Fibroblast of lung (primary cell): ENCODE measurements at regions not wholly inside any gene's neighbourhood (a gene's known extent, or its start where the extent isn't known, plus 50 kb on each side); places are given as distances from the start of the nearest gene placed in this dataset.

Experiments used
- DNase-seq, 2 donors: peaks; one replicate each; pipeline versions ENCODE4 v3.0.0 to v3.0.0-alpha.2; 2010; ENCODE audit warnings: low read depth in 2 of 2
- H2AFZ ChIP-seq: 2 replicates; pipeline ENCODE4 v1.5.1; 2012; ENCODE audit warnings: low read length, control low read depth, inconsistent platforms
- H3K27ac ChIP-seq: 2 replicates; pipeline ENCODE4 v1.5.1; 2011; ENCODE audit warnings: low read length, control low read depth; ENCODE audit not compliant: insufficient read depth
- H3K27me3 ChIP-seq: 2 replicates; pipeline ENCODE4 v1.5.1; 2011; ENCODE audit warnings: mild to moderate bottlenecking, low read length; ENCODE audit not compliant: control insufficient read depth, insufficient read depth
- H3K36me3 ChIP-seq: 2 replicates; pipeline ENCODE4 v1.5.1; 2011; ENCODE audit warnings: low read length; ENCODE audit not compliant: control insufficient read depth, insufficient read depth
- H3K4me1 ChIP-seq: 2 replicates; pipeline ENCODE4 v1.5.1; 2011; ENCODE audit warnings: low read length; ENCODE audit not compliant: control insufficient read depth, insufficient read depth; ENCODE audit errors: extremely low read depth
- H3K4me2 ChIP-seq: 2 replicates; pipeline ENCODE4 v1.5.1; 2011; ENCODE audit warnings: low read length, control low read depth; ENCODE audit not compliant: insufficient read depth; ENCODE audit errors: extremely low read depth
- H3K4me3 ChIP-seq, 4 experiments: fragments of 200-600 bp in 1 of 4; sonication (generic) in 1 of 4; replicated peaks in 1 of 4; 2 replicates each; pipeline ENCODE4 v1.5.1; 2011 to 2016; ENCODE audit warnings: low read length in 4 of 4, low read depth in 3 of 4, mild to moderate bottlenecking in 3 of 4, control low read depth in 2 of 4, inconsistent platforms in 1 of 4, mixed read lengths in 1 of 4; ENCODE audit not compliant: insufficient read depth in 1 of 4; ENCODE audit errors: control extremely low read depth in 1 of 4
- H3K79me2 ChIP-seq: 2 replicates; pipeline ENCODE4 v1.5.1; 2012; ENCODE audit warnings: mild to moderate bottlenecking, low read length, inconsistent platforms; ENCODE audit not compliant: control insufficient read depth, insufficient read depth
- H3K9ac ChIP-seq: 2 replicates; pipeline ENCODE4 v1.5.1; 2011; ENCODE audit warnings: mild to moderate bottlenecking, low read length, control low read depth; ENCODE audit not compliant: insufficient read depth
- H3K9me3 ChIP-seq: 2 replicates; pipeline ENCODE4 v1.5.1; 2012; ENCODE audit warnings: low read depth, low read length; ENCODE audit not compliant: control insufficient read depth, insufficient read depth
- H4K20me1 ChIP-seq: 2 replicates; pipeline ENCODE4 v1.5.1; 2011; ENCODE audit warnings: low read length; ENCODE audit not compliant: control insufficient read depth, insufficient read depth; ENCODE audit errors: extremely low read depth
- EZH2 ChIP-seq: IDR thresholded peaks from 2 replicates; pipeline ENCODE4 v1.5.1; 2012; ENCODE audit warnings: low read length, control low read depth, mild to moderate bottlenecking; ENCODE audit errors: missing control alignments
- TF ChIP-seq, protein P1 (sequence below), 2 donors: IDR thresholded peaks in 1 of 2; conservative IDR thresholded peaks in 1 of 2; 1 replicate in 1 of 2; 2 replicates in 1 of 2; pipeline ENCODE4 v1.5.1; 2011 to 2012; ENCODE audit warnings: low read length in 2 of 2, control low read depth in 1 of 2, inconsistent platforms in 1 of 2, low read depth in 1 of 2, mild to moderate bottlenecking in 1 of 2

DNA sequence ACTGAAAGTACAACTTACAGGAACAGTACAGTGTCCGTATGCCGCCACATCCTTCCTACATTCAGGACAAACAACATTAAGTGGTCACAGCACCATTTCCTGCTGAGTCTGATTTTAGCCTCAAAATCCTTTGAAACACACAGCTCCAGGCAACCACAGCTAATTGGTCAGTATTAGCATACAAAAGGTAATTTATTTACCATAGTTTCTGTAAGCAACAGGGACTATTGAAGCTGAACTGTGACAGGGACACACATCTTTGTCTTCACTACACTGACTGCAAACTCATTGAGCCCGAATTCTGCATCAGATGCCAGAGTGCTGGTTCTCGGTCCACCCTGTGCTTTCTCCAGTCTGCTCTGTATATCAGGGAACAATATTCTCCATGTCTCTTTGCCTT, 151.8 kb downstream of the ST6GAL2 start:
- H3K4me2 ChIP-seq = no peak overlapping the region
- TF ChIP-seq EZH2 = no peak
- TF ChIP-seq, protein P1, sequence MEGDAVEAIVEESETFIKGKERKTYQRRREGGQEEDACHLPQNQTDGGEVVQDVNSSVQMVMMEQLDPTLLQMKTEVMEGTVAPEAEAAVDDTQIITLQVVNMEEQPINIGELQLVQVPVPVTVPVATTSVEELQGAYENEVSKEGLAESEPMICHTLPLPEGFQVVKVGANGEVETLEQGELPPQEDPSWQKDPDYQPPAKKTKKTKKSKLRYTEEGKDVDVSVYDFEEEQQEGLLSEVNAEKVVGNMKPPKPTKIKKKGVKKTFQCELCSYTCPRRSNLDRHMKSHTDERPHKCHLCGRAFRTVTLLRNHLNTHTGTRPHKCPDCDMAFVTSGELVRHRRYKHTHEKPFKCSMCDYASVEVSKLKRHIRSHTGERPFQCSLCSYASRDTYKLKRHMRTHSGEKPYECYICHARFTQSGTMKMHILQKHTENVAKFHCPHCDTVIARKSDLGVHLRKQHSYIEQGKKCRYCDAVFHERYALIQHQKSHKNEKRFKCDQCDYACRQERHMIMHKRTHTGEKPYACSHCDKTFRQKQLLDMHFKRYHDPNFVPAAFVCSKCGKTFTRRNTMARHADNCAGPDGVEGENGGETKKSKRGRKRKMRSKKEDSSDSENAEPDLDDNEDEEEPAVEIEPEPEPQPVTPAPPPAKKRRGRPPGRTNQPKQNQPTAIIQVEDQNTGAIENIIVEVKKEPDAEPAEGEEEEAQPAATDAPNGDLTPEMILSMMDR (conservative IDR thresholded peaks at IDR 0.05 in 1 of 2, IDR thresholded peaks at IDR 0.05 in 1 of 2; ENCODE audit: low read depth in 1 of 2, low read length in 2 of 2) = no peak
- DNase-seq = no peak
- no peaks in the 10 kb centered on the region for H3K79me2 ChIP-seq
- no peaks in the 10 kb centered on the region for H3K9me3 ChIP-seq
- H3K4me1 ChIP-seq = no peaks in the 10 kb centered on the region
- no peaks in the 10 kb centered on the region for H4K20me1 ChIP-seq
- no peaks in the 10 kb centered on the region for H3K36me3 ChIP-seq
- H2AFZ ChIP-seq = no peak overlapping the region
- no peak overlapping the region for H3K9ac ChIP-seq
- no peak overlapping the region for H3K27ac ChIP-seq
- no peaks in the 10 kb centered on the region for H3K27me3 ChIP-seq
- H3K4me3 ChIP-seq = no peak overlapping the region

DNA sequence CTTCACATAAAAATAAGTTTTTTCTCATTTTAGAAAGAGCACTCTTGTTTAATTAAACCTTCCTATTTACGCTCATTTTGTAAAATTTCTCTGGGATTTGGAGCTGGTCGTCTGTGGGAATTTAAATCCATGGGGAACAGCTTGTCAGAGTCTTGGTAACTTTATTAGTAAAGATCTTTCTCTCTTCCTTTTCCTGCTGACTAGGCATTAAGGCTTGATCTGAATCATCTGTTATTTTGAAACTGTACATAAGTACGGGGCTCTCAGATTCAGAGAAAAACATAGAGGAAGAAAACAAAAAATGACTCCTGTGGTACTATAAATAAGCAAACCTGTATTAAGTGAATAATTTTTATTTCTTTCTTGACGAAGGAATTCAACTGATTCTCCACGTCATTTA, 150.2 kb downstream of the ST6GAL2 start:
- DNase-seq = no peak
- no peak overlapping the region for H3K9ac ChIP-seq
- H3K27ac ChIP-seq = no peak overlapping the region
- no peaks in the 10 kb centered on the region for H3K4me1 ChIP-seq
- no peak for TF ChIP-seq EZH2
- TF ChIP-seq, protein P1 (conservative IDR thresholded peaks at IDR 0.05 in 1 of 2, IDR thresholded peaks at IDR 0.05 in 1 of 2; ENCODE audit: low read depth in 1 of 2, low read length in 2 of 2) = no peak
- no peak overlapping the region for H2AFZ ChIP-seq
- H3K36me3 ChIP-seq = no peaks in the 10 kb centered on the region
- no peaks in the 10 kb centered on the region for H3K27me3 ChIP-seq
- H3K4me2 ChIP-seq = no peak overlapping the region
- no peaks in the 10 kb centered on the region for H4K20me1 ChIP-seq
- H3K79me2 ChIP-seq = no peaks in the 10 kb centered on the region
- no peaks in the 10 kb centered on the region for H3K9me3 ChIP-seq
- H3K4me3 ChIP-seq = no peak overlapping the region

DNA sequence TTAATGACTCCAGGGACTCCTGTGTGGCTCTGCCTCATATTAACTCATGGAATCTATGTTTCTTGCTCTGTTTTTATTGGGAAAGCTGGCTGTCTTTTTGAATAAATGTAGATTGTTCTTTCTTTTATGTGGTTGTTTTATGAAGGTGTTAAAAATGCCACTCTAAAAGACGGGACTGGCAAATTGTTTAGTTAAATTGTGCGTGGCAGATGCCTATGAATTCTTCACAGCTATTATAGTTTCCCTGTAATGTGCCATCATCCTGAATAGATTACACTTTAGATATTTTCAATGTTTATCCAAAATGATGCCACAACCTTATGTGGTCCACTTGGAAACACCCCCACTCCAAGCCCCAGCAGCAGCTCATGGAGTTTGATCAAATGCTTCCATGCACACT, 149.7 kb downstream of the ST6GAL2 start:
- Histone ChIP-seq H3K9me3 (no peaks in the 10 kb centered on the region), H3K9ac (no peak overlapping the region), H3K27ac (no peak overlapping the region), H3K27me3 (no peaks in the 10 kb centered on the region), H3K4me2 (no peak overlapping the region), H3K4me3 (no peak overlapping the region), H2AFZ (no peak overlapping the region), H3K36me3 (no peaks in the 10 kb centered on the region), H4K20me1 (no peaks in the 10 kb centered on the region), H3K79me2 (no peaks in the 10 kb centered on the region), H3K4me1 (no peaks in the 10 kb centered on the region)
- no peak for DNase-seq
- TF ChIP-seq, protein P1 (conservative IDR thresholded peaks at IDR 0.05 in 1 of 2, IDR thresholded peaks at IDR 0.05 in 1 of 2; ENCODE audit: low read depth in 1 of 2, low read length in 2 of 2) = no peak
- TF ChIP-seq EZH2 = no peak
